Activated CD8-positive, alpha-beta memory T cell treated with anti-CD3 and anti-CD28 coated beads, Interleukin-2, amount 50 U/mL, for 48 hours (primary cell): ENCODE measurements at regions not wholly inside any gene's neighbourhood (a gene's known extent, or its start where the extent isn't known, plus 50 kb on each side); places are given as distances from the start of the nearest gene placed in this dataset.
"Not testable (repeated sequence)": the region's sequence is repeated elsewhere in the genome, so short reads cannot be mapped to it uniquely, and the experiment has no call there.

ENCODE experiments used
- DNase-seq: peaks from one replicate; pipeline ENCODE4 v3.0.0-alpha.2; 2020

- DNase-seq: no peak
Measured at GRCh38 chr7:121618182-121618581, 222.1 kb upstream of the FAM3C start.

DNA sequence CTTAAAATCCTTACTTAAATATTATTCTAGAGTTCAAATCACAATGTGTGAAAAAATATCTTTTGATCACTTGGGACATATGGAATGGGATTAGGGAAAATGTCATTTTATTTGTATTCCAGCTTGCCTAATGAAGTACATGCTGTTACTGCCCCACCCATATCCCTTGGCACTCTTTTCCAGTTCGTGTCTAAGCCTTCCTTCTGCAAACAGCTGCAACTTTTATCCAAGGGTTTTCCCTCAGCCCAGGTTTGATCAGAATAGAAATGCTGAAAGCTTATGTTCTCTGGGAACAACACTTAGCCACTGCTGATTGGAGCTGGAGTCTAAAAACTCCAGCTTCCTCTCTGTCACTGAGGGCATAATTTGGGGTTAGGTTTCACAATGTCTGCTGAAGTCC, 214.1 kb upstream of the FAM3C start:
- DNase-seq: no peak

DNA sequence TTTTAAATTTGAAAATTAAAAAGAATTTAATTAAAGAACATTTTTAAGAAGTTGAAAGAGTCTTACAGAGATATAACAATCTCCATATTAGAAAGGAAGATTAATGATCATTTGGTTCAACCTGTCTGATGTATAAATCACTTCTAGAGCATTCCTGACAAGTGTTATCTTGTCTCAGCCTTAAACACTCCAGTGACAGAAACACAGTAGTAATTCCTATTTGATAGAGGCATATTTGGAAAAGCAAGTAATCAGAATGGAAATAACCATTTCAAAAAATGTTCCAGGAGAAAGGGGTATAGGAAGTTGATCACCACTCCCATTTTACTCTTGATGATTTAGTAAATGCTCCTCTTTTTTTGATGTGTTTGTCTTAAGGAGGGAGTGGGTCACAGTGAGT, 213.1 kb upstream of the FAM3C start:
- no peak for DNase-seq

- no peak for DNase-seq
Measured at GRCh38 chr7:121608785-121609184, 212.7 kb upstream of the FAM3C start.

GRCh38 chr7:121608183-121608582, 212.1 kb upstream of the FAM3C start:
- not testable (repeated sequence) for DNase-seq

- DNase-seq: no peak
Measured at GRCh38 chr7:121605317-121605680, 209.2 kb upstream of the FAM3C start.

- no peak for DNase-seq
Measured at GRCh38 chr7:121604627-121605316, 208.7 kb upstream of the FAM3C start.

- no peak for DNase-seq
Measured at GRCh38 chr7:121603886-121604285, 207.8 kb upstream of the FAM3C start.

DNA sequence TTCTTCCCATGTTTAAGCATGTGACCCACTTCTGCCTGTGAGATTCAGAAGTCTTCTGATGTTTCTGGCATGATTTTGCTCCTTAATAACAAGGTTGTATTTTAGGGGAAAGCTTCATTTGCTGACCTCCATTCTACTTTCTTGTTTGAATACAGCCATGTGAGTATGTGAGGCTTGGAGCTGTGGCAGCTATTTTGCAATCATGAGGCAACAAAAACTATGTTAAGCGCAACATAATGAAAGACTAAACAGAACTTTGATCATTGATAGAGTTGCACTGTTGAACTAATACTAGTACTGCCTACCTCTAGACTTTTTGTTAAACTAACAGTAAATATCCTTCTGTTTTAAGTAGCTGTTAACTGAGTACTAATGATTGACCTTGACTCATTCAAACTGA, 203.8 kb upstream of the FAM3C start:
- no peak for DNase-seq

- no peak for DNase-seq
Measured at GRCh38 chr7:121595758-121596696, 199.9 kb upstream of the FAM3C start.

DNA sequence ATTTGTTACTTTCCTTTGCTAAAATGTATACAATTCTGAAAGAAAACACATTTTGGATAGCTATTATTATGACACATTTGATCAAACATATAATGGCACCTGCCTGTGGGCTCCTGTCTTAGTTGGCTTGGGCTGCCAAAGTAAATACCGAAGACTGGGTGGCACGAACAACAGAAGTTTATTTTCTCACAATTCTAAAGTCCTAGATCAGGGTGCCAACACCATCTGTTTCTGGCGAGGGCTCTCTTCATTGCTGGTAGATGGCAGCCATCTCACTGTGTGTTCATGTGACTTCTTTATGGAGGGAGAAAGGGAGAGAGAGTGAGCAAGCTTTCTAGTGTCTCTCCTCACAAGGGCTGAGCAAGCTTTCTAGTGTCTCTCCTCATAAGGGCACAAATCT, 195.8 kb upstream of the FAM3C start:
- DNase-seq: no peak

GRCh38 chr7:121587435-121587834, 191.3 kb upstream of the FAM3C start:
- DNase-seq: no peak

DNA sequence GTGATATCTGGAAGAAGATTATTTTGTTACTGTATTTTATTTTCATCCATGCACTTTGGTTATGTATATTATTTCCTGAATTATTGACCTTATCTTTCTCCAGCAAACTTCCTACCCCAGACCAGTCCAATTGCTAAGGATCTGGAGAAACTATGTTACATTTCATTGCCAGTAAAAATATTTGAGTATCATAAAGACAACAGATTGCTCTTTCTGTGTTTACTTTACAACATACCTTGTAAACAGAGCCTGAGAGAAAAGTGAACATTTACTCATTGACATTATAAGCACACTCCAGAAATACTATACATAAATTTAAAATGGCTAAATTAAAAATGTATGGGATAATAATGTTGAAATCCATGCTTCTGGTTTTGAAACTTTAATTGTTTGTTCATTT, 186.2 kb upstream of the FAM3C start:
- DNase-seq: no peak

- DNase-seq: no peak
Measured at GRCh38 chr7:121579639-121580038, 183.5 kb upstream of the FAM3C start.

DNA sequence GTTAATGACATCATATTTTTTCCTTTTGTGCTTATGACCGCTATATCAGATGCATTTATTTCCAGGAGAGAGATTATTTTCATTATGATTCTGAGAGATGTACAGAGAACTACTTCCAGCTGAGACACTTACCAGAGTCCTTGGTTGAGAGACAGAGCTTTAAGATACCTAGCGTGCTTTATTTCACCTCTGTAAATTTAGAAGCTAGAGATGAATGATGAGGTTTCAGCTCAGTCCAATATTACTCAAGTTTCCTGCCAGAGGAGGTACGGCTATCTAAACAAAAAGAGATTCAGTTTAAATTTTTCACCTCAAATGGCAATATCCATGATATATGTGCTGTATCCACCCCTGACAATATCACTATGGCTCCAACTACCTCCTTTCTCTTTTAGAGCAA, 182.6 kb upstream of the FAM3C start:
- no peak for DNase-seq

- DNase-seq: no peak
Measured at GRCh38 chr7:121576148-121576917, 180.2 kb upstream of the FAM3C start.

DNA sequence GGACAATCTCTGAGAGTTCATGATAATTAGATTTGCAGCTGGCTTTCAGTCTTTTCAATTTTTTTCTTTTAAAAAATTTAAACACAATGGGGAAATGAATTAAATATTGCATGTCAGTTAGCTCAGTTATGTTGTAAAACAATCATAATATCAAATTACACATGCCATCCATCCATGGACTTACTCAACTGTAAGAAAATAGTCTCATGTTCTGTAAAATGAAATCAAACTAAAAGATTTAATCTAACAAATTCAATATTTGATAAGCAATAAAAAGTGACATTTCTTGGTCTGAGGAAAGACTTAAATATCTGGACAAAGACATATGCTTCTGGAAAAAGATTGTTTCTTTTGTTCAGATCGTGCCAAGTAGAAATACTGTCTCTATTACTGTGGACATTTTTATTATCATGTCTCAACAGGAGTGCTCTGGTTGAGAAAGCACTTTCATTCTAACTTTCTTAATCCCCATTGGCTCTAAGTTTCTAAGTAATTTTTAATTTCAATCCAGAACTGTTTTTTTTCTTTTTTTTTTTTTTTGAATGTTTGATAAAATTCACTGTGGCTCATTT, 179.2 kb upstream of the FAM3C start:
- no peak for DNase-seq

DNA sequence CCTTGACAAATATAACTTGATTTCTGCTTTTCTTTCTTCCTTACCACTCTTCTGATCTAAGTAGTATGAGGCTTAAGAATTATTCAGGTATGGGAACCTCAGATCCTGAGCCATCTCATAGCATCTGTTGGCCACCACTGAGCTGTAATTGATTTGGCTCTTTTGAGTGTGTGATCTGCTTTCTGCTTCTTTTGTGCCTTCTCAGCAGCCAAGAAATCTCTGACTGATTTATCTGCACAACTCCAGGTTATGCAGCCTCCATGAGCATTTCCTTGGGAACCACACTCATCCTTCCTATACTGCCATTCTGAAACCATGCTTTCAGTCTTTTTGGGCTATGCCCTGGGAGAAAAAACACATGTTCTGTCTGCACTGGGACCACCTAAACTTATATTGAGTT, 178.0 kb upstream of the FAM3C start:
- DNase-seq: no peak

DNA sequence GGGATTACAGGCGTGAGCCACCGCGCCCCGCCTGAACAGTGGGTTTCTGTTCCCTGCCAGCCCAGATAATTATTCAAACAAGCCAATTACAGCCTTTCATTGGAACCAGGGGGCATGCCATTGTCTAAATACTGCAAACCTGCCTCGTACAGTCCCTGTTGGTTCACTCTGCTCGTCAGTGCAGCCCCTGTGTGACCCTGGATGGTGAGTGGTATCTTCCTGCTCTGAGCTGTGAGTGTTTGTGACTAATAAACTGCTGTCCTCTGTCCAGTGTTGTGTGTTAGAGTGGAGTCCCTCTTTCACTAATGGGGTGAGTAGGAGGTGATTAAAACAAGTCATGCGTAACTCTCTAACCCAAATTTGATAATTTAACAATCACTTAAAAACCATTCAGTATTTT, 176.5 kb upstream of the FAM3C start:
- no peak for DNase-seq

GRCh38 chr7:121570365-121570764, 174.3 kb upstream of the FAM3C start:
- DNase-seq: no peak

GRCh38 chr7:121563177-121563576, 167.1 kb upstream of the FAM3C start:
- no peak for DNase-seq

GRCh38 chr7:121562259-121562658, 166.2 kb upstream of the FAM3C start:
- no peak for DNase-seq

DNA sequence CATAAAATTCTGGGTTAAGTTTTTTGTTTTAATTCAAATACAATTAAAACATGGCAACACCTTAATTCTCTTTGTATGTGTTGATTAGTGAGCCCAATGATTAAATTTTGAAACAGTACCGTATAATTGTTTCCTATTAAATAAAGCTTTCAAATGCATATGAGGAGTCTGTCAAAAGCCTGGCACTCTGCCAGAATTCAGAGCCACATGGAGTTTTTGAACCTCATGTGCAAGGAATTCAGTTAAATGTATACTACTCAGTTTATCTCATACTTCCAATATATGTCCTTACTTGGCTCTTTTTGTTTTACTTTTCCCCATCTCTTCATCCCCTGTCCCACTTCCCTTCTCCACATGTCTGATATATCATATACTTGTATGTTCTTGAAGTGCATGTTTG, 165.6 kb upstream of the FAM3C start:
- no peak for DNase-seq
